ENCODE measurements at regions not wholly inside any gene's neighbourhood (a gene's known extent, or its start where the extent isn't known, plus 50 kb on each side); places are given as distances from the start of the nearest gene placed in this dataset.

GRCh38 chr6:140140891-140141290 is 766.4 kb upstream of the CITED2 start:
- TF ChIP-seq, protein P1, sequence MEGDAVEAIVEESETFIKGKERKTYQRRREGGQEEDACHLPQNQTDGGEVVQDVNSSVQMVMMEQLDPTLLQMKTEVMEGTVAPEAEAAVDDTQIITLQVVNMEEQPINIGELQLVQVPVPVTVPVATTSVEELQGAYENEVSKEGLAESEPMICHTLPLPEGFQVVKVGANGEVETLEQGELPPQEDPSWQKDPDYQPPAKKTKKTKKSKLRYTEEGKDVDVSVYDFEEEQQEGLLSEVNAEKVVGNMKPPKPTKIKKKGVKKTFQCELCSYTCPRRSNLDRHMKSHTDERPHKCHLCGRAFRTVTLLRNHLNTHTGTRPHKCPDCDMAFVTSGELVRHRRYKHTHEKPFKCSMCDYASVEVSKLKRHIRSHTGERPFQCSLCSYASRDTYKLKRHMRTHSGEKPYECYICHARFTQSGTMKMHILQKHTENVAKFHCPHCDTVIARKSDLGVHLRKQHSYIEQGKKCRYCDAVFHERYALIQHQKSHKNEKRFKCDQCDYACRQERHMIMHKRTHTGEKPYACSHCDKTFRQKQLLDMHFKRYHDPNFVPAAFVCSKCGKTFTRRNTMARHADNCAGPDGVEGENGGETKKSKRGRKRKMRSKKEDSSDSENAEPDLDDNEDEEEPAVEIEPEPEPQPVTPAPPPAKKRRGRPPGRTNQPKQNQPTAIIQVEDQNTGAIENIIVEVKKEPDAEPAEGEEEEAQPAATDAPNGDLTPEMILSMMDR (IDR thresholded peaks at IDR 0.05): no peak
- TF ChIP-seq POLR2A (IDR thresholded peaks at IDR 0.05) (no peak), POLR2AphosphoS5 (IDR thresholded peaks at IDR 0.05) (no peak)
